ENCODE measurements at regions not wholly inside any gene's neighbourhood (a gene's known extent, or its start where the extent isn't known, plus 50 kb on each side); places are given as distances from the start of the nearest gene placed in this dataset.
"Not testable (repeated sequence)": the region's sequence is repeated elsewhere in the genome, so short reads cannot be mapped to it uniquely, and the experiment has no call there.

GRCh38 chr1:199495432-199495831, 532.1 kb upstream of the NR5A2 start:
- Histone ChIP-seq H3K27ac (ENCODE audit: control insufficient read depth, insufficient read depth) (no peak overlapping the region), H3K4me1 (ENCODE audit: control insufficient read depth, insufficient read depth, low read length) (peaks cover 4% of the 10 kb centered on the region; the same call in 1 of the 2 replicates), H3K9ac (ENCODE audit: control insufficient read depth, insufficient read depth, low read length) (no peak overlapping the region), H3K36me3 (ENCODE audit: control insufficient read depth in 2 of 2, insufficient read depth in 2 of 2, low read length in 1 of 2) (no peaks in the 10 kb centered on the region), H3K4me3 (no peak overlapping the region), H3K9me3 (replicated peaks; ENCODE audit: control insufficient read depth, insufficient read depth, low read length) (no peaks in the 10 kb centered on the region; the same call in 2 of the 3 replicates), H2AFZ (ENCODE audit: control insufficient read depth, low read depth, low read length) (no peak overlapping the region), H3K4me2 (ENCODE audit: control insufficient read depth, insufficient read depth) (no peak overlapping the region), H3K27me3 (replicated peaks in 1 of 2; ENCODE audit: control insufficient read depth in 2 of 2, insufficient read depth in 2 of 2, low read length in 1 of 2) (no peaks in the 10 kb centered on the region), H4K20me1 (ENCODE audit: control insufficient read depth, insufficient read depth) (no peaks in the 10 kb centered on the region), H3K79me2 (ENCODE audit: control insufficient read depth, insufficient read depth, low read length) (no peaks in the 10 kb centered on the region)
- ChIA-PET CTCF (no interaction called here), SMC1A (ENCODE audit: uncharacterized antibody, unreplicated experiment) (no interaction called here), RAD21 (ENCODE audit: unreplicated experiment) (no interaction called here), POLR2A (no interaction called here)
- ATAC-seq (no peak), DNase-seq (ENCODE audit: low read depth, low spot score) (no peak), FAIRE-seq (no peak)
- in situ Hi-C loops (cut with MboI) = no loop called here
- no TSS peak for BruUV-seq (replicated peaks)
- WGBS (ENCODE audit: insufficient coverage, insufficient replicate concordance, low lambda C conversion rate, missing lambda C conversion rate) = 72% methylated on average over 3 of the region's 3 CpGs
- intact Hi-C loops (cut with micrococcal nuclease; ENCODE audit: unreplicated experiment) = no loop called here
- TF ChIP-seq POU2F2 (IDR thresholded peaks at IDR 0.05; ENCODE audit: borderline replicate concordance, low read depth, low read length) = no peak
- TF ChIP-seq RUNX3 (IDR thresholded peaks at IDR 0.05; ENCODE audit: low read length) = no peak
- TF ChIP-seq CBX5 (IDR thresholded peaks at IDR 0.05; ENCODE audit: low read depth) = 0 out of 2 replicates have a peak, but pooled peaks have one; percentile 43
- TF ChIP-seq ZBTB33 (IDR thresholded peaks at IDR 0.05) = 0 out of 2 replicates have a peak, but pooled peaks have one; percentile 18

- H3K9me3 ChIP-seq (replicated peaks; ENCODE audit: control insufficient read depth, insufficient read depth, low read length); H3K4me1 ChIP-seq (ENCODE audit: control insufficient read depth, insufficient read depth, low read length); H3K36me3 ChIP-seq (ENCODE audit: control insufficient read depth in 2 of 2, insufficient read depth in 2 of 2, low read length in 1 of 2); CTCF ChIA-PET; SMC1A ChIA-PET (ENCODE audit: uncharacterized antibody, unreplicated experiment); H3K79me2 ChIP-seq (ENCODE audit: control insufficient read depth, insufficient read depth, low read length); in situ Hi-C loops (cut with MboI); H3K4me3 ChIP-seq; H3K4me2 ChIP-seq (ENCODE audit: control insufficient read depth, insufficient read depth); intact Hi-C loops (cut with micrococcal nuclease; ENCODE audit: unreplicated experiment); H2AFZ ChIP-seq (ENCODE audit: control insufficient read depth, low read depth, low read length); FAIRE-seq; RAD21 ChIA-PET (ENCODE audit: unreplicated experiment); H3K9ac ChIP-seq (ENCODE audit: control insufficient read depth, insufficient read depth, low read length); H3K27me3 ChIP-seq (replicated peaks in 1 of 2; ENCODE audit: control insufficient read depth in 2 of 2, insufficient read depth in 2 of 2, low read length in 1 of 2); H3K27ac ChIP-seq (ENCODE audit: control insufficient read depth, insufficient read depth); POLR2A ChIA-PET; H4K20me1 ChIP-seq (ENCODE audit: control insufficient read depth, insufficient read depth); BruUV-seq (replicated peaks): not testable (repeated sequence)
- 0% methylated on average over 1 of the region's 1 CpG for WGBS (ENCODE audit: insufficient coverage, insufficient replicate concordance, low lambda C conversion rate, missing lambda C conversion rate)
- 0 out of 2 replicates have a peak, but pooled peaks have one; percentile 16 for TF ChIP-seq BCL11A (IDR thresholded peaks at IDR 0.05; ENCODE audit: low read depth, low read length)
- peak; percentile 87; the same call in 1 of the 2 replicates for TF ChIP-seq ZNF384 (IDR thresholded peaks at IDR 0.05; ENCODE audit: borderline replicate concordance, low read depth, low read length)
- peak; percentile 87 for TF ChIP-seq SPI1 (IDR thresholded peaks at IDR 0.05; ENCODE audit: borderline replicate concordance, insufficient read depth, low read depth, low read length)
- peak in 1 of 2 experiments; percentile 11; a peak in 2 of 4 replicates for TF ChIP-seq IKZF2 (IDR thresholded peaks at IDR 0.05)
- peak; percentile 55 for TF ChIP-seq MTA2 (IDR thresholded peaks at IDR 0.05; ENCODE audit: low read depth)
- TF ChIP-seq RELA (IDR thresholded peaks at IDR 0.05; ENCODE audit: borderline replicate concordance, partially characterized antibody) = peak; percentile 14
- peak; percentile 88 for TF ChIP-seq RELB (IDR thresholded peaks at IDR 0.05; ENCODE audit: low read depth)
- ATAC-seq = peak; percentile 97
- DNase-seq (ENCODE audit: low read depth, low spot score) = peak; percentile 56
Measured at GRCh38 chr1:199498802-199499201, 528.7 kb upstream of the NR5A2 start.
